ENCODE measurements at regions not wholly inside any gene's neighbourhood (a gene's known extent, or its start where the extent isn't known, plus 50 kb on each side); places are given as distances from the start of the nearest gene placed in this dataset.

DNA sequence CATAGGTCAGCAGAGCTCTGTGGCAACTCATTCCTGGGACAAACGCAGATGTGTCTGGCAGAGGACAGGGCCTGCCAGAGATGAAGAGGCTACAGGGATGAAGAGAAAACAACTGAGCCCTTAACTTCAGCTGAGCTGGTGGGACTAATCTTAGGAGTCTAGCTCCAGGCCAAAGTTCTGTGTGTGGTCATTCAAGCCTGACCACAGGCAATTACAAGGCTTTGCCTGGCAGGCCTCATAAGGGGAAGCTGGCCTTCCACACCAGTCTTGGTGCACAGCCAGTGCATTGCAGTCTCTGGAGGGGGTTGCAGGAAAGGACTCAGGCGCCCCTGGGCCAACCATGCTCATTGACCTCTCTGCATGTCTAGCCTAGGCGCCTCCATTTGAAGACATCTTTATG lies 127.6 kb upstream of the DAAM1 start:
- TF ChIP-seq, protein P1, sequence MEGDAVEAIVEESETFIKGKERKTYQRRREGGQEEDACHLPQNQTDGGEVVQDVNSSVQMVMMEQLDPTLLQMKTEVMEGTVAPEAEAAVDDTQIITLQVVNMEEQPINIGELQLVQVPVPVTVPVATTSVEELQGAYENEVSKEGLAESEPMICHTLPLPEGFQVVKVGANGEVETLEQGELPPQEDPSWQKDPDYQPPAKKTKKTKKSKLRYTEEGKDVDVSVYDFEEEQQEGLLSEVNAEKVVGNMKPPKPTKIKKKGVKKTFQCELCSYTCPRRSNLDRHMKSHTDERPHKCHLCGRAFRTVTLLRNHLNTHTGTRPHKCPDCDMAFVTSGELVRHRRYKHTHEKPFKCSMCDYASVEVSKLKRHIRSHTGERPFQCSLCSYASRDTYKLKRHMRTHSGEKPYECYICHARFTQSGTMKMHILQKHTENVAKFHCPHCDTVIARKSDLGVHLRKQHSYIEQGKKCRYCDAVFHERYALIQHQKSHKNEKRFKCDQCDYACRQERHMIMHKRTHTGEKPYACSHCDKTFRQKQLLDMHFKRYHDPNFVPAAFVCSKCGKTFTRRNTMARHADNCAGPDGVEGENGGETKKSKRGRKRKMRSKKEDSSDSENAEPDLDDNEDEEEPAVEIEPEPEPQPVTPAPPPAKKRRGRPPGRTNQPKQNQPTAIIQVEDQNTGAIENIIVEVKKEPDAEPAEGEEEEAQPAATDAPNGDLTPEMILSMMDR (IDR thresholded peaks at IDR 0.05), result no peak
- TF ChIP-seq POLR2A (IDR thresholded peaks at IDR 0.05), result no peak

Data from Peyer's patch (tissue), 4 donors.